CD4-positive, alpha-beta T cell treated with Interleukin-2 at 100 ng/mL for 4 hours (primary cell): ENCODE measurements at regions not wholly inside any gene's neighbourhood (a gene's known extent, or its start where the extent isn't known, plus 50 kb on each side); places are given as distances from the start of the nearest gene placed in this dataset.

Experiments used
- DNase-seq: peaks from one replicate; pipeline ENCODE4 v3.0.0-alpha.2; 2020; ENCODE audit warnings: low spot score

GRCh38 chr6:98463038-98464000 lies 371.1 kb upstream of the POU3F2 start:
- no peak for DNase-seq

GRCh38 chr6:98467091-98467490 lies 367.3 kb upstream of the POU3F2 start:
- no peak for DNase-seq

- DNase-seq, result no peak
These were observed 366.5 kb upstream of the POU3F2 start for GRCh38 chr6:98467902-98468301.

- no peak for DNase-seq
These were observed 365.2 kb upstream of the POU3F2 start for GRCh38 chr6:98469141-98469540.

GRCh38 chr6:98470821-98471220 lies 363.6 kb upstream of the POU3F2 start:
- DNase-seq, result no peak

GRCh38 chr6:98471444-98471843 lies 362.9 kb upstream of the POU3F2 start:
- no peak for DNase-seq

GRCh38 chr6:98477231-98477630 lies 357.1 kb upstream of the POU3F2 start:
- DNase-seq, result no peak

- DNase-seq, result no peak
These were observed 349.7 kb upstream of the POU3F2 start for GRCh38 chr6:98484696-98485095.

GRCh38 chr6:98485593-98485992 lies 348.8 kb upstream of the POU3F2 start:
- DNase-seq, result no peak

- no peak for DNase-seq
These were observed 348.3 kb upstream of the POU3F2 start for GRCh38 chr6:98486057-98486456.

- DNase-seq, result no peak
These were observed 346.8 kb upstream of the POU3F2 start for GRCh38 chr6:98487612-98488011.

- no peak for DNase-seq
These were observed 336.1 kb upstream of the POU3F2 start for GRCh38 chr6:98498144-98498775.

GRCh38 chr6:98498866-98499265 lies 335.5 kb upstream of the POU3F2 start:
- DNase-seq, result no peak

- no peak for DNase-seq
These were observed 320.2 kb upstream of the POU3F2 start for GRCh38 chr6:98514073-98514720.

- no peak for DNase-seq
These were observed 319.6 kb upstream of the POU3F2 start for GRCh38 chr6:98514796-98515195.

GRCh38 chr6:98516206-98516605 lies 318.2 kb upstream of the POU3F2 start:
- DNase-seq, result no peak

GRCh38 chr6:98516866-98517265 lies 317.5 kb upstream of the POU3F2 start:
- no peak for DNase-seq

GRCh38 chr6:98525860-98526259 lies 308.5 kb upstream of the POU3F2 start:
- DNase-seq, result no peak

- DNase-seq, result no peak
These were observed 307.9 kb upstream of the POU3F2 start for GRCh38 chr6:98526465-98526864.

GRCh38 chr6:98529364-98529763 lies 305.0 kb upstream of the POU3F2 start:
- DNase-seq, result no peak

GRCh38 chr6:98530732-98531131 lies 303.6 kb upstream of the POU3F2 start:
- DNase-seq, result no peak

- DNase-seq, result no peak
These were observed 302.4 kb upstream of the POU3F2 start for GRCh38 chr6:98532004-98532403.

- DNase-seq, result no peak
These were observed 294.6 kb upstream of the POU3F2 start for GRCh38 chr6:98539741-98540140.
